ENCODE measurements at regions not wholly inside any gene's neighbourhood (a gene's known extent, or its start where the extent isn't known, plus 50 kb on each side); places are given as distances from the start of the nearest gene placed in this dataset.

- Histone ChIP-seq H4K8ac (replicated peaks; ENCODE audit: insufficient read length, low read depth, low read length) (no peak overlapping the region), H3K23ac (ENCODE audit: insufficient read length, low read depth, low read length) (no peak overlapping the region), H2AK5ac (ENCODE audit: insufficient read length, low read length) (no peak overlapping the region), H2BK20ac (ENCODE audit: low read depth, low read length, poor library complexity, severe bottlenecking) (no peak overlapping the region), H3K79me2 (ENCODE audit: insufficient read depth, low read length) (no peaks in the 10 kb centered on the region), H2BK15ac (ENCODE audit: low read depth, low read length) (no peak overlapping the region), H4K91ac (ENCODE audit: insufficient read length, low read depth, low read length) (no peak overlapping the region), H3K27ac (ENCODE audit: insufficient read length, low read depth, low read length) (no peak overlapping the region), H3K4ac (ENCODE audit: low read depth, low read length) (no peak overlapping the region), H3K27me3 (ENCODE audit: insufficient read depth, low read length) (no peaks in the 10 kb centered on the region), H3K9ac (ENCODE audit: extremely low read depth, insufficient read length, low read length) (no peak overlapping the region), H3K4me1 (ENCODE audit: insufficient read depth, low read length) (no peaks in the 10 kb centered on the region), H2BK5ac (ENCODE audit: insufficient read length, low read length) (no peak overlapping the region), H3K14ac (ENCODE audit: insufficient read depth, low read length) (no peak overlapping the region), H3K9me3 (ENCODE audit: control insufficient read depth, low read depth, low read length) (no peaks in the 10 kb centered on the region), H4K5ac (ENCODE audit: insufficient read length, low read depth, low read length) (no peak overlapping the region), H2BK120ac (ENCODE audit: low read depth, low read length, poor library complexity, severe bottlenecking) (no peak overlapping the region), H3K18ac (ENCODE audit: insufficient read length, low read depth, low read length) (no peak overlapping the region), H3K4me2 (ENCODE audit: insufficient read depth, insufficient read length, low read length) (no peak overlapping the region), H3K23me2 (ENCODE audit: insufficient read length, low read depth, low read length, poor library complexity, severe bottlenecking) (no peaks in the 10 kb centered on the region), H3T11ph (ENCODE audit: low read length) (no peak overlapping the region), H3K56ac (ENCODE audit: insufficient read length, low read depth, low read length) (no peak overlapping the region), H2AFZ (ENCODE audit: low read length) (no peak overlapping the region), H2BK12ac (ENCODE audit: insufficient read length, low read depth, low read length) (no peak overlapping the region), H4K20me1 (ENCODE audit: control insufficient read depth, insufficient read depth, insufficient read length) (no peaks in the 10 kb centered on the region), H3K79me1 (ENCODE audit: insufficient read depth, low read depth, low read length, poor library complexity, severe bottlenecking) (no peaks in the 10 kb centered on the region)
- peaks cover 4 to 6% of the 10 kb centered on the region in 2 experiments; a peak in 1 of 4 replicates for H3K4me1 Mint-ChIP-seq
- no peak for TF ChIP-seq CTCF (conservative IDR thresholded peaks at IDR 0.05)
- no peak overlapping the region for H3K27ac Mint-ChIP-seq
- no peaks in the 10 kb centered on the region for H3K27me3 Mint-ChIP-seq (ENCODE audit: low read depth)
- no peaks in the 10 kb centered on the region for H3K36me3 Mint-ChIP-seq (ENCODE audit: insufficient read depth in 1 of 3, low read depth in 3 of 3)
- no peaks in the 10 kb centered on the region for H3K9me3 Mint-ChIP-seq
- no peak for DNase-seq
- H3K4me3 Mint-ChIP-seq: no peak overlapping the region
These were observed 624.5 kb upstream of the SGO1 start for GRCh38 chr3:20810555-20810954.

All from H9 (cell line).